PFSK-1 (cell line): ENCODE measurements at regions not wholly inside any gene's neighbourhood (a gene's known extent, or its start where the extent isn't known, plus 50 kb on each side); places are given as distances from the start of the nearest gene placed in this dataset.

Experiments
- FOXP2 ChIP-seq: optimal IDR thresholded peaks from 2 replicates; pipeline ENCODE3; 2011; ENCODE audit warnings: borderline replicate concordance, control low read depth, inconsistent platforms; ENCODE audit not compliant: insufficient read depth; ENCODE audit errors: extremely low read length, extremely low read depth
- POLR2AphosphoS5 ChIP-seq: IDR thresholded peaks from 2 replicates; pipeline ENCODE4 v1.6.1; 2012; ENCODE audit warnings: low read depth, mild to moderate bottlenecking, control low read depth, low read length, moderate library complexity
- SIN3A ChIP-seq: IDR thresholded peaks from 2 replicates; pipeline ENCODE4 v1.6.1; 2012; ENCODE audit warnings: mild to moderate bottlenecking, low read length, moderate library complexity, borderline replicate concordance; ENCODE audit not compliant: insufficient read depth
- TAF1 ChIP-seq: IDR thresholded peaks from 2 replicates; pipeline ENCODE4 v1.6.1; 2012; ENCODE audit warnings: low read length, control low read depth, borderline replicate concordance; ENCODE audit not compliant: insufficient read depth
- TF ChIP-seq, protein P1 (sequence below), 2 experiments: IDR thresholded peaks; 2 replicates each; pipeline versions ENCODE4 v1.6.1 to v1.8.0; 2011 to 2012; ENCODE audit warnings: low read depth in 2 of 2, low read length in 2 of 2, control low read depth in 1 of 2, inconsistent platforms in 1 of 2, mild to moderate bottlenecking in 1 of 2, moderate library complexity in 1 of 2; ENCODE audit not compliant: insufficient read depth in 1 of 2

DNA sequence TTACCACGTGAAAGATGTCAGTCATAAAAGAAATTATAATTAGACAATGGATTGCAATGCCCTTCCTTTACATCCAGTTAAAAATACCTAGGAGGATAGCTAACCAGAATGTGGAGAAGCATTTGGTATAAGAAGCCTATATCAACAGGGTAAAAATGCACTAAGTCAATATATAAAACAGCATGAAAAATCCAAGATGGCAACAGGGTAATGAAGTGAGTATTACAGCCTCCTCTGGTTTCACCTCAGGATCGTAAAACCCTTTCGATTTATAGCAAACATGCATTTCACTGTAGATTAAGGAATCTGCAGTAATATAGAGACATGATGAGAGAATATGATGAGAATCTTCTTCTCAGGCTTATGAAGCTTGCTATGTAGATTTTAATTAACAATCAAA lies 999.3 kb downstream of the NR2F1-AS1 start:
- no peak for TF ChIP-seq TAF1
- TF ChIP-seq POLR2AphosphoS5, result no peak
- TF ChIP-seq, protein P1, sequence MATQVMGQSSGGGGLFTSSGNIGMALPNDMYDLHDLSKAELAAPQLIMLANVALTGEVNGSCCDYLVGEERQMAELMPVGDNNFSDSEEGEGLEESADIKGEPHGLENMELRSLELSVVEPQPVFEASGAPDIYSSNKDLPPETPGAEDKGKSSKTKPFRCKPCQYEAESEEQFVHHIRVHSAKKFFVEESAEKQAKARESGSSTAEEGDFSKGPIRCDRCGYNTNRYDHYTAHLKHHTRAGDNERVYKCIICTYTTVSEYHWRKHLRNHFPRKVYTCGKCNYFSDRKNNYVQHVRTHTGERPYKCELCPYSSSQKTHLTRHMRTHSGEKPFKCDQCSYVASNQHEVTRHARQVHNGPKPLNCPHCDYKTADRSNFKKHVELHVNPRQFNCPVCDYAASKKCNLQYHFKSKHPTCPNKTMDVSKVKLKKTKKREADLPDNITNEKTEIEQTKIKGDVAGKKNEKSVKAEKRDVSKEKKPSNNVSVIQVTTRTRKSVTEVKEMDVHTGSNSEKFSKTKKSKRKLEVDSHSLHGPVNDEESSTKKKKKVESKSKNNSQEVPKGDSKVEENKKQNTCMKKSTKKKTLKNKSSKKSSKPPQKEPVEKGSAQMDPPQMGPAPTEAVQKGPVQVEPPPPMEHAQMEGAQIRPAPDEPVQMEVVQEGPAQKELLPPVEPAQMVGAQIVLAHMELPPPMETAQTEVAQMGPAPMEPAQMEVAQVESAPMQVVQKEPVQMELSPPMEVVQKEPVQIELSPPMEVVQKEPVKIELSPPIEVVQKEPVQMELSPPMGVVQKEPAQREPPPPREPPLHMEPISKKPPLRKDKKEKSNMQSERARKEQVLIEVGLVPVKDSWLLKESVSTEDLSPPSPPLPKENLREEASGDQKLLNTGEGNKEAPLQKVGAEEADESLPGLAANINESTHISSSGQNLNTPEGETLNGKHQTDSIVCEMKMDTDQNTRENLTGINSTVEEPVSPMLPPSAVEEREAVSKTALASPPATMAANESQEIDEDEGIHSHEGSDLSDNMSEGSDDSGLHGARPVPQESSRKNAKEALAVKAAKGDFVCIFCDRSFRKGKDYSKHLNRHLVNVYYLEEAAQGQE (IDR thresholded peaks at IDR 0.05; ENCODE audit: insufficient read depth in 1 of 2, low read depth in 2 of 2, low read length in 2 of 2), result no peak
- TF ChIP-seq SIN3A, result no peak
- TF ChIP-seq FOXP2, result no peak
